ENCODE measurements at regions not wholly inside any gene's neighbourhood (a gene's known extent, or its start where the extent isn't known, plus 50 kb on each side); places are given as distances from the start of the nearest gene placed in this dataset.

DNA sequence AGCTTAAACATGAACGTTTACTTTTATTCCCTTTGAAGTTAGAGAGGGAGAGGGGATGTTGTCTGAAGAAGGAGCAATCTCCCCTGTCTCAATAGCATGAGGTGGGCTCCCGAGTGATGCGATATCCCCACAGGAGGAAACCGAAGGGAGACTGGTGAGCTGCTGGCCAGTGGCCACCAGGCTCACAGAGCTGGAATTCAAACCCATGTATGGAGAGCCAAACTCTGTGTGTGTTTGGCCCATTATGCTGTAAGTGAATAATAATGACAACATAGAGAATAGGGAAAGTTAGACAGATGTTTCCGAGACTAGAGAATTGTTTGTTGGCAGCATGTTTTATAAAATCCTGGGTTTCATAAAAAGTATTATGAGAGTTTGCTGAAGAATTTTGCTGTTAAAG lies 66.1 kb upstream of the CLNK start:
- TF ChIP-seq ZNF274 (IDR thresholded peaks at IDR 0.05; ENCODE audit: low read depth, low read length) = no peak
- H3K4me3 ChIP-seq (ENCODE audit: low read length) = no peak overlapping the region

GRCh38 chr4:10747186-10747585 lies 62.6 kb upstream of the CLNK start:
- peak overlapping the region; percentile 46; the same call in 1 of the 2 replicates for H3K4me3 ChIP-seq (ENCODE audit: low read length)
- no peak for TF ChIP-seq ZNF274 (IDR thresholded peaks at IDR 0.05; ENCODE audit: low read depth, low read length)

- H3K4me3 ChIP-seq (ENCODE audit: low read length) = peak overlapping the region; percentile 46; the same call in 1 of the 2 replicates
- TF ChIP-seq ZNF274 (IDR thresholded peaks at IDR 0.05; ENCODE audit: low read depth, low read length) = no peak
Observed at GRCh38 chr4:10746371-10747171, 62.0 kb upstream of the CLNK start.

DNA sequence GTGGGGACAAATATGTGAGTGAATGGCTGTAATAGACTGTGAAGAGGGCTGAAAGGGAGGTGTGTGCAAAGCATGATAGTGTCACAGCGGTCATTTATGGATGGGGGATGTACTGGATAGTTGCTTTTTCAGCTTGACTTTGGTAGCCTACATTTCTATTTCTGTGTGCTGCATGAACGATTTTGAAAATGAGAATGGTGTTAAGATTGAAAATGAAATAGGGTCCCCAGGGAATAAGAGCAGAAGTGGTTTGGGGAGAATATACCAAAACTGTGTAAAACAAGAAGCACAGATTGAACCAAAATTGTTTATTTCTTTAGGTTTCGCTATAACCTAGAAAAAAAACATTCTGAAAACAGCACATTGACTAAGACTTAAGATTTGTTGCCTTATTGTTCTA lies 58.8 kb upstream of the CLNK start:
- no peak overlapping the region for H3K4me3 ChIP-seq (ENCODE audit: low read length)
- no peak for TF ChIP-seq ZNF274 (IDR thresholded peaks at IDR 0.05; ENCODE audit: low read depth, low read length)

DNA sequence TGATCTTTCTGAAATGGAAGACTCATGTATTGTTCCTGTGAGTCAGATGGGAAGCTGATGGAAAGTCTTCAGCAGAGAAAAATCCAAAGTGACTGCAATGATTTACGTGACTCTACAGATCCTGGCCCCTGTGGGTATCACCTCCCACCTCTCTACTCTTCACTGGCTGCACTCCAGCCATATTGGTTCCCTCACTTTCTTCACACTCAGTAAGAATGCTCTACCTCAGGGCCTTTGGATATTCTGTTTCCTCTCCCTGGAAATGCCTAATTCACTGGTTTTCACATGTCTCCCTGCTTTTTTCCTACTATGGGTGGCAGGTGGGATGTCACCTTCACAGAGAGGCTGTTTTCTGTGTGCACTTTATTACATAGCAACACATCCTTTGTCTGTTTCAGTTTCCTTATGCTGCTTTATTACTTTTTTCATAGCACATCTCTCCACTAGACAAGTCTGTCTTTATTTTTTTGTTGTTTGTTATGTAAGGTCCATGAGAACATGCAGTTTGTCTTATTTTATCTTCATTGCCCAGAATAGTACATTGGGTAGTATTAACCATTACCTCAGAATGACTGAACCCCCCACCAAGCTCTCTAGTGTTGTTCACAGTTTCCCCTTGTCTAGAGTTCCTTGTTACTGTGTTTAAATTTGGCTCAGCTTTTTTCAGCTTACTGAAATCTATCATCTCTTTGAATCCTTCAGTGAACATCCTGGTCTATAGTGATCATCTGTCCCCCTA lies 57.6 kb upstream of the CLNK start:
- H3K4me3 ChIP-seq (ENCODE audit: low read length) = no peak overlapping the region; the same call in 1 of the 2 replicates
- TF ChIP-seq ZNF274 (IDR thresholded peaks at IDR 0.05; ENCODE audit: low read depth, low read length) = no peak

DNA sequence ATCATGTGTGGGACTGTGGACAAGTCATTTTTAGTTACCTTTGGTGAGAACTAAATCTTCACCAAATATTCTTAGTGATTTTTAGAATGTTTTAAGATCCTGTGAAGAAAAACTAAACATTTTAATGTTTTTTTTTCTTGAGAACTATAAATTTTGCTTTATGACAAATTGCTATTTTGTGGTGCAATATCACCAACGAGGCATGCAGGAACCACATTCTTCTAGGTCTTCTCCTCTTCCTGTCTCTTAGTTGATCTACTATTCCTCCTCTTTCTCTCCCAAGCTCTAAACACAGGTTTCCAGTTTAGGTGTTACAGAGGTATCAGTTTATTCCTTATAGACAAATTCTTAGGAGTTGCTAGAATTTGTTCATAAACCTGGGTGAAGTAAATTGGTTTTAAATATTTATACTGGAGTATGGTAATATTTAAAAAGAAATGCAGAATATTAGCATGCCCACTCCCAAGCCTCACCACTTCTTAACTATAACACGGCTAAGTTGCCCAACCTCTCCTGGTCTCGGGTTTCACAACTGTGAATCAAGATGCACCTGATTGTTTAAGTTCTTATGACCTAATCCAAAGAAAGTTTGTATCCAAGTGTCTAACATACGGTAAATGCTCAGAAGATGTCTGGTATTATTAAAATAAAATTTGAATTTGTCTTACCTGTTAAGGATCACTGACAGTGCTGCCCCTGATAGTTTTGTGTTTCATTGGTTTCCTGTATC lies 56.5 kb upstream of the CLNK start:
- H3K4me3 ChIP-seq (ENCODE audit: low read length) = no peak overlapping the region; the same call in 1 of the 2 replicates
- TF ChIP-seq ZNF274 (IDR thresholded peaks at IDR 0.05; ENCODE audit: low read depth, low read length) = no peak

DNA sequence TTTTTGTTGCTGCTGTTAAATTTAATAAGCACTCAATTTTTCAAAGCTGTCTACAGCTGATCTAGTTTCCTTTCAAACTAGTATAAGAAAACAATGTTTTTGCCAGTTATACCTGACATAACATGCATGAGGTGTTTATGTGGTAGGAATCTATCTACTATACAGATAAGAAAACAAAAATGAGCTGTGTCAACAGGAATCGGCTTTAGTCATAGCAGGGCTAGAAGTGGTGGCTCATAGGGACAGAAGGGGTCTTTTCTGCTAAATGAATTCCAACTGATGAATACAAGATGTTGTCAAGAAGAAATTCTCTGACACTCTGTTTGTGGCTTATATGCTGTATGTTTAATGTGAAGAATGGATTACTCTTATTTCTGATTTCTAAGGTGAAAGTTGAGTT lies 55.7 kb upstream of the CLNK start:
- TF ChIP-seq ZNF274 (IDR thresholded peaks at IDR 0.05; ENCODE audit: low read depth, low read length) = no peak
- no peak overlapping the region; the same call in 1 of the 2 replicates for H3K4me3 ChIP-seq (ENCODE audit: low read length)

- H3K4me3 ChIP-seq (ENCODE audit: low read length) = 0 out of 2 replicates have a peak overlapping the region, but pooled peaks have one; percentile 17
- TF ChIP-seq ZNF274 (IDR thresholded peaks at IDR 0.05; ENCODE audit: low read depth, low read length) = no peak
Observed at GRCh38 chr4:10738826-10739489, 54.4 kb upstream of the CLNK start.

- no peak overlapping the region for H3K4me3 ChIP-seq (ENCODE audit: low read length)
- TF ChIP-seq ZNF274 (IDR thresholded peaks at IDR 0.05; ENCODE audit: low read depth, low read length) = no peak
Observed at GRCh38 chr4:10737337-10737736, 52.8 kb upstream of the CLNK start.

DNA sequence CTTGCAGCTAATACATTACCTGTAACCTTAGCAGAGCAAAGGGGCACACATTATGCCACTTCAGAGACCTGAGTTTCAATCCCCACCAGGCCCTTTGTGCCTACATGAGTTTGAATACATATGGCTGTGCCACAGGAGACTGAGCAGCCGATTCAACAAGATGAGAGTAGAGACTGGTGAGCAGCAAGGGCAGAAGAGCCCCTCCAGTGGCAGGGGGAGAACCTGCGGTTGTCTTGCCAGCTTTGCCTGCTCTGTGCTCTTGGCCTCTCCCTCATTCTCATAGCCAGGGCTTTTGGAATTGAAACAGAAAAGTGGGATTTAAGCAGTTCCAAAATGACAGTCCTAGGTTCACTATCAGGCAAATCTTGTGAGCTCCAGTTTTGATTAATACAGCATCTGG lies 52.3 kb upstream of the CLNK start:
- TF ChIP-seq ZNF274 (IDR thresholded peaks at IDR 0.05; ENCODE audit: low read depth, low read length) = no peak
- no peak overlapping the region for H3K4me3 ChIP-seq (ENCODE audit: low read length)

DNA sequence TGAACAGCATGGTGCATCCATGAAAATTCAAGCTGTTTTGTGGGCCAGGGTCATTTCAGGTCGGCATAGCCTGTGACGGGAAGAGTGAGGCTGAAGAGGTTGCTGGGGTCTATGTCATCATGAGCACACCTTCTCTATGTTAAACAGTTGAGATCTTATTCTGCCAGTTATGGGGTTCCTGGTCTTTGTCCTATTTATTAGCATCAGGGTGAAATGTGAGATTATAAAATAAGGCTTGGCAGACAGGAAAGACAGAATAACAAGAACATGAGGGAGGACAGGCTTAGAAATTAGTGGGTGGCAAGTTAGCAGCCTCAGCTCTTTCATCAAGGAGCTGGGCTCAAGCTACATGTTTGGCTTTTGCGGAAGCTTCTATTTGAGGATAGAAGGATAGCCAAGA lies 51.7 kb upstream of the CLNK start:
- TF ChIP-seq ZNF274 (IDR thresholded peaks at IDR 0.05; ENCODE audit: low read depth, low read length) = no peak
- no peak overlapping the region for H3K4me3 ChIP-seq (ENCODE audit: low read length)

GRCh38 chr4:10734697-10735096 lies 50.1 kb upstream of the CLNK start:
- no peak overlapping the region for H3K4me3 ChIP-seq (ENCODE audit: low read length)
- no peak for TF ChIP-seq ZNF274 (IDR thresholded peaks at IDR 0.05; ENCODE audit: low read depth, low read length)
